ENCODE measurements at regions not wholly inside any gene's neighbourhood (a gene's known extent, or its start where the extent isn't known, plus 50 kb on each side); places are given as distances from the start of the nearest gene placed in this dataset.
A peak's percentile ranks its signal among the peaks of the same experiment; 100 is the strongest.
"Not testable (repeated sequence)": the region's sequence is repeated elsewhere in the genome, so short reads cannot be mapped to it uniquely, and the experiment has no call there.

DNA sequence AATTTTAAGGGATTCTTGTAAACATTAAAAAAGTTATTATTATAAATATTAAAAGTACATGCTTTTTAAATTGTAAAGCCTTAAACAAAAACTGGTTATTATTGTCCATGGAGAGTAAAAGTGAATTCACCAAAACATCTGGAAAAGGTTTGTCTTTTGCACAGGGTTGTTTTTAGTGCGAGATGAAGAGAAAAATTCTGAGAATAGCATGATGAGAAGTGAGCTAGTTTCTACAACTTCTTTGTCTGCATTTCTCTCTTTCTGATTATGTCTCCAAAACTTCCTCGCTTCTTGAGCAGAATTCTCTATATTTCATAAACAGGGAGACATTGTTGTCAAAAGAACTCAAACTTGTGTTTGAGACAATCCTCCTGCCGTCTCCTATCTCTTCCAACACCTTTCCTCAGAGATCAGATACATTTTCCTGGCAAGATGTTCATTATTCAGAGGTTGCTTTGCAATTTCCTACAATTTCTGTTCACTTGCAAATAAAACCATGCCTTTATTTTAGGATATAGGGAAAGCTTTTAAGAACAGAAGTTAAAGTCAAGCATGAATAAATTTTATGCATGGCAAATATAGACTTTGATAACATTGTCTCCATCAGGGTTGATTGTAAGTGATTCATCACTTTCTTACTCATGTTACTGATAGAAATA is 372.1 kb upstream of the NPVF start:
- no peak for ATAC-seq (replicated peaks in 1 of 4)
- no peak overlapping the region for H3K4me3 Mint-ChIP-seq
- H3K27me3 ChIP-seq (replicated peaks in 1 of 2; ENCODE audit: control insufficient read depth in 2 of 2, extremely low read depth in 1 of 2, insufficient read depth in 2 of 2, low read length in 1 of 2): peaks cover 0 to 2% of the 10 kb centered on the region in 2 experiments
- CTCF ChIA-PET: no interaction called here
- WGBS (ENCODE audit: insufficient coverage): 86% methylated on average over 2 of the region's 3 CpGs
- POLR2A ChIA-PET: no interaction called here
- no peaks in the 10 kb centered on the region for H3K4me1 ChIP-seq (ENCODE audit: control insufficient read depth in 1 of 2, extremely low read depth in 1 of 2, insufficient read depth in 2 of 2, low read length in 2 of 2)
- H3K36me3 Mint-ChIP-seq: no peaks in the 10 kb centered on the region
- no peaks in the 10 kb centered on the region for H3K9me3 ChIP-seq
- peaks cover 0 to 1% (median 0%) of the 10 kb centered on the region in 3 donors for H3K4me1 Mint-ChIP-seq
- no peak overlapping the region for H3K27ac ChIP-seq (ENCODE audit: low read length)
- H3K36me3 ChIP-seq (ENCODE audit: control insufficient read depth in 2 of 2, extremely low read depth in 1 of 2, insufficient read depth in 1 of 2, low read length in 1 of 2): no peaks in the 10 kb centered on the region
- H3K27ac Mint-ChIP-seq: no peak overlapping the region
- H3K27me3 Mint-ChIP-seq: peaks cover 0 to 3% of the 10 kb centered on the region in 2 donors
- DNase-seq: no peak
- peaks cover 0 to 4% (median 0%) of the 10 kb centered on the region in 3 donors for H3K9me3 Mint-ChIP-seq
- no peak overlapping the region for H3K4me3 ChIP-seq (ENCODE audit: control insufficient read depth in 1 of 2, extremely low read depth in 1 of 2, low read length in 1 of 2)

DNA sequence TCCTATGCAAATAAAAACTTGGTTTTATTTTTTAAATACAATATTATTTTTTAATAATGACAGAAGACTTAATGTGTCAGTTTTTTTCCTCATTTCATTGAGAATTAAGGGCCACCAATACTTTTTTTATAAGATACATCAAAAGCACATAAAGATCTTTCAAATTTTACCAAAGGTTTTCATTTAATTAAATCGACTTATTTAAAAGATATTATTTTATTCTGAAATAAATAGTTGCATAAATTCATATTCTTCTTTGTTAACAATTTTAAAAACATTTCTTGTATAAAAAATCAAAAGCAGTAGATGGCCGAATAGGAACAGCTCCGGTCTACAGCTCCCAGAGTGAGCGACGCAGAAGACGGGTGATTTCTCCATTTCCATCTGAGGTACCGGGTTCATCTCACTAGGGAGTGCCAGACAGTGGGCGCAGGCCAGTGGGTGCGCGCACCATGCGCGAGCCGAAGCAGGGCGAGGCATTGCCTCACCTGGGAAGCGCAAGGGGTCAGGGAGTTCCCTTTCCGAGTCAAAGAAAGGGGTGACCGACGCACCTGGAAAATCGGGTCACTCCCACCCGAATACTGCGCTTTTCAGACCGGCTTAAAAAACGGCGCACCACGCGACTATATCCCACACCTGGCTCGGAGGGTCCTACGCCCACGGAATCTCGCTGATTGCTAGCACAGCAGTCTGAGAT is 374.6 kb upstream of the NPVF start:
- CTCF ChIA-PET; DNase-seq; H3K27ac ChIP-seq (ENCODE audit: low read length); H3K27me3 ChIP-seq (replicated peaks in 1 of 2; ENCODE audit: control insufficient read depth in 2 of 2, extremely low read depth in 1 of 2, insufficient read depth in 2 of 2, low read length in 1 of 2); H3K4me1 Mint-ChIP-seq; H3K27me3 Mint-ChIP-seq; H3K4me1 ChIP-seq (ENCODE audit: control insufficient read depth in 1 of 2, extremely low read depth in 1 of 2, insufficient read depth in 2 of 2, low read length in 2 of 2); H3K36me3 ChIP-seq (ENCODE audit: control insufficient read depth in 2 of 2, extremely low read depth in 1 of 2, insufficient read depth in 1 of 2, low read length in 1 of 2); H3K9me3 ChIP-seq; POLR2A ChIA-PET; H3K9me3 Mint-ChIP-seq; H3K36me3 Mint-ChIP-seq; ATAC-seq (replicated peaks in 1 of 4): not testable (repeated sequence)
- 12% methylated on average over 8 of the region's 30 CpGs for WGBS (ENCODE audit: insufficient coverage)
- H3K4me3 Mint-ChIP-seq: peak overlapping the region; percentile 70 to 74 (median 73)
- peak overlapping the region in 1 of 2 donors; percentile 32 for H3K4me3 ChIP-seq (ENCODE audit: control insufficient read depth in 1 of 2, extremely low read depth in 1 of 2, low read length in 1 of 2)
- H3K27ac Mint-ChIP-seq: peak overlapping the region in 1 of 2 donors; percentile 36

DNA sequence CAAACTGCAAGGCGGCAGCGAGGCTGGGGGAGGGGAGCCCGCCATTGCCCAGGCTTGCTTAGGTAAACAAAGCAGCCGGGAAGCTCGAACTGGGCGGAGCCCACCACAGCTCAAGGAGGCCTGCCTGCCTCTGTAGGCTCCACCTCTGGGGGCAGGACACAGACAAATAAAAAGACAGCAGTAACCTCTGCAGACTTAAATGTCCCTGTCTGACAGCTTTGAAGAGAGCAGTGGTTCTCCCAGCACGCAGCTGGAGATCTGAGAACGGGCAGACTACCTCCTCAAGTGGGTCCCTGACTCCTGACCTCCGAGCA is 375.1 kb upstream of the NPVF start:
- H3K27me3 Mint-ChIP-seq; CTCF ChIA-PET; H3K4me3 ChIP-seq (ENCODE audit: control insufficient read depth in 1 of 2, extremely low read depth in 1 of 2, low read length in 1 of 2); H3K27ac ChIP-seq (ENCODE audit: low read length); H3K27ac Mint-ChIP-seq; H3K4me1 Mint-ChIP-seq; H3K9me3 ChIP-seq; H3K36me3 Mint-ChIP-seq; H3K27me3 ChIP-seq (replicated peaks in 1 of 2; ENCODE audit: control insufficient read depth in 2 of 2, extremely low read depth in 1 of 2, insufficient read depth in 2 of 2, low read length in 1 of 2); H3K36me3 ChIP-seq (ENCODE audit: control insufficient read depth in 2 of 2, extremely low read depth in 1 of 2, insufficient read depth in 1 of 2, low read length in 1 of 2); ATAC-seq (replicated peaks in 1 of 4); H3K9me3 Mint-ChIP-seq; POLR2A ChIA-PET; H3K4me1 ChIP-seq (ENCODE audit: control insufficient read depth in 1 of 2, extremely low read depth in 1 of 2, insufficient read depth in 2 of 2, low read length in 2 of 2): not testable (repeated sequence)
- peak in 3 of 35 experiments; percentile 8 to 57 (median 28) for DNase-seq
- peak overlapping the region; percentile 70 to 74 (median 73) for H3K4me3 Mint-ChIP-seq
- no CpG with 5 or more reads among the region's 9 CpGs for WGBS (ENCODE audit: insufficient coverage)

DNA sequence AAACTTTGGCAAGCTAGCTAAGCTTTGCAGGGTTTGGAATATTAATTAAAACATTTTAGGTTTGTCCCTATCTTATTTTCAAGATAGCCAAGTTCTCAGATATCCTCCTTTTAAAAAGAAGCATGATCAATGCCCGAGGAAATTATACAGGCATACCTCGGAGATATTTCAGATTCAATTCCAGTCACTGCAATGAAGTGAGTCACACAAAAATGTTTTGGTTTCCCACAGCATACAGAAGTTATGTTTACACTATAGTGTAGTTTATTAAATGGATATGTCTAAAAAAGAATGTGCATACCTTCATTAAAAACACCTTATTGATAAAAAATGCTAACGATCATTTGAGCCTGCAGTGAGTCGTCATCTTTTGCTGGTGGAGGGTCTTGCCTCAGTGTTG is 382.9 kb upstream of the NPVF start:
- Mint-ChIP-seq H3K36me3 (peaks cover 8% of the 10 kb centered on the region), H3K9me3 (peaks cover 3 to 11% (median 4%) of the 10 kb centered on the region in 3 donors), H3K4me1 (peaks cover 16 to 42% (median 41%) of the 10 kb centered on the region in 3 donors), H3K4me3 (no peak overlapping the region), H3K27ac (no peak overlapping the region), H3K27me3 (no peaks in the 10 kb centered on the region)
- no peaks in the 10 kb centered on the region for H3K36me3 ChIP-seq (ENCODE audit: control insufficient read depth in 2 of 2, extremely low read depth in 1 of 2, insufficient read depth in 1 of 2, low read length in 1 of 2)
- DNase-seq (no peak), ATAC-seq (replicated peaks in 1 of 4) (no peak)
- no peaks in the 10 kb centered on the region for H3K9me3 ChIP-seq
- POLR2A ChIA-PET: no interaction called here
- H3K4me1 ChIP-seq (ENCODE audit: control insufficient read depth in 1 of 2, extremely low read depth in 1 of 2, insufficient read depth in 2 of 2, low read length in 2 of 2): peaks cover 10 to 27% of the 10 kb centered on the region in 2 experiments
- CTCF ChIA-PET: no interaction called here
- H3K27ac ChIP-seq (ENCODE audit: low read length): no peak overlapping the region
- WGBS (ENCODE audit: insufficient coverage): no CpG with 5 or more reads among the region's 4 CpGs
- H3K27me3 ChIP-seq (replicated peaks in 1 of 2; ENCODE audit: control insufficient read depth in 2 of 2, extremely low read depth in 1 of 2, insufficient read depth in 2 of 2, low read length in 1 of 2): no peaks in the 10 kb centered on the region
- H3K4me3 ChIP-seq (ENCODE audit: control insufficient read depth in 1 of 2, extremely low read depth in 1 of 2, low read length in 1 of 2): peak overlapping the region in 1 of 2 donors; percentile 15

DNA sequence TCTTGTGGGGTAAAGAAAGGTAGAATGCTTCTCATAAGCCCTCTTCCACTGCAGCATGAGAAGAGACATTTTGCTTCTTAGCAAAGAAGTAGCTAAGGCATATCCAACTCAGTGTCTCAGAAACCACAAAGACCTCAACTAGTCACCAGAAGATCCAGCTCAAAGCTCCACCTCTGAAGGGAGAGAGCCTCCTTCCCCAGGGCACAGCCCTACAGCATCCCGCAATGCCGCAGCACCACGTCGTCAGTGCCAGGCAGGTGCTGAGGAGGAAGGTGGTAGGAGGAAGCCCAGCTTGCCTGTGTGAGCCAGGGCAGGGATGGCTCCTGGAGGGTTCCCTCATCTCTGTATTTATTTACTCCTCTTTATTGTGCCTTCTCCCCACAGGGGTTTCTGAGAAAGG is 385.6 kb upstream of the NPVF start:
- peak in 1 of 35 experiments; percentile 2 for DNase-seq
- no peak overlapping the region for H3K27ac ChIP-seq (ENCODE audit: low read length)
- Mint-ChIP-seq H3K27me3 (no peaks in the 10 kb centered on the region), H3K4me3 (peak overlapping the region in 1 of 3 donors; percentile 12), H3K27ac (peak overlapping the region in 1 of 2 donors; percentile 22), H3K36me3 (peaks cover 8% of the 10 kb centered on the region), H3K9me3 (peaks cover 3 to 11% (median 4%) of the 10 kb centered on the region in 3 donors), H3K4me1 (peaks cover 37 to 67% (median 61%) of the 10 kb centered on the region in 3 donors)
- no peaks in the 10 kb centered on the region for H3K36me3 ChIP-seq (ENCODE audit: control insufficient read depth in 2 of 2, extremely low read depth in 1 of 2, insufficient read depth in 1 of 2, low read length in 1 of 2)
- CTCF ChIA-PET: no interaction called here
- peak in 3 of 4 experiments; percentile 45 to 71 (median 46) for ATAC-seq (replicated peaks in 1 of 4)
- no peak overlapping the region for H3K4me3 ChIP-seq (ENCODE audit: control insufficient read depth in 1 of 2, extremely low read depth in 1 of 2, low read length in 1 of 2)
- POLR2A ChIA-PET: no interaction called here
- WGBS (ENCODE audit: insufficient coverage): no CpG with 5 or more reads among the region's 4 CpGs
- H3K9me3 ChIP-seq: no peaks in the 10 kb centered on the region
- no peaks in the 10 kb centered on the region for H3K27me3 ChIP-seq (replicated peaks in 1 of 2; ENCODE audit: control insufficient read depth in 2 of 2, extremely low read depth in 1 of 2, insufficient read depth in 2 of 2, low read length in 1 of 2)
- H3K4me1 ChIP-seq (ENCODE audit: control insufficient read depth in 1 of 2, extremely low read depth in 1 of 2, insufficient read depth in 2 of 2, low read length in 2 of 2): peaks cover 10 to 29% of the 10 kb centered on the region in 2 experiments

DNA sequence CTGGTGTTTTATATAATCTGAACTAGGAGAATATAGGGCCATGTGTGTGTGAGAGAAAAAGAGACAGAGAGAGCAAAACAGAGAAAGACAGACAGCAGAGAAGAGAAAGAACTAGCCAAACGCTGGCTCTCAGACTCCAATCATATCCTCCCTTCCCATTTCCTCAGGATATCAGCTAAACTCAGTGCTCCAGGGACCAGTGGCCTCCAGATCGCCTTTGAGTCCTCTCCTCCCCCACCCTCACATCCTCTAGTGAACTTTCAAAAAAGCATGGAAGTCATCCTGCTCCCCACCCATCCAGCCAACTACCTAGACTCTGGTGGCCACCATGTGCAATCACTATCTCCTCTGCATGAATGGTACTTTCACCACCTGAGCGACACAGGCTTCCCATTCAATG is 386.1 kb upstream of the NPVF start:
- DNase-seq (no peak), ATAC-seq (replicated peaks in 1 of 4) (no peak)
- Mint-ChIP-seq H3K4me1 (peaks cover 42 to 72% (median 66%) of the 10 kb centered on the region in 3 donors), H3K9me3 (peaks cover 3 to 11% (median 4%) of the 10 kb centered on the region in 3 donors), H3K4me3 (no peak overlapping the region), H3K27me3 (no peaks in the 10 kb centered on the region), H3K27ac (peak overlapping the region in 1 of 2 donors; percentile 80), H3K36me3 (peaks cover 8% of the 10 kb centered on the region)
- 67% methylated on average over 1 of the region's 3 CpGs for WGBS (ENCODE audit: insufficient coverage)
- ChIA-PET CTCF (no interaction called here), POLR2A (no interaction called here)
- Histone ChIP-seq H3K36me3 (ENCODE audit: control insufficient read depth in 2 of 2, extremely low read depth in 1 of 2, insufficient read depth in 1 of 2, low read length in 1 of 2) (no peaks in the 10 kb centered on the region), H3K9me3 (no peaks in the 10 kb centered on the region), H3K4me3 (ENCODE audit: control insufficient read depth in 1 of 2, extremely low read depth in 1 of 2, low read length in 1 of 2) (no peak overlapping the region), H3K27me3 (replicated peaks in 1 of 2; ENCODE audit: control insufficient read depth in 2 of 2, extremely low read depth in 1 of 2, insufficient read depth in 2 of 2, low read length in 1 of 2) (no peaks in the 10 kb centered on the region), H3K27ac (ENCODE audit: low read length) (no peak overlapping the region), H3K4me1 (ENCODE audit: control insufficient read depth in 1 of 2, extremely low read depth in 1 of 2, insufficient read depth in 2 of 2, low read length in 2 of 2) (peaks cover 10 to 29% of the 10 kb centered on the region in 2 experiments)
